ENCODE measurements at regions not wholly inside any gene's neighbourhood (a gene's known extent, or its start where the extent isn't known, plus 50 kb on each side); places are given as distances from the start of the nearest gene placed in this dataset.

- TF ChIP-seq, protein P1, sequence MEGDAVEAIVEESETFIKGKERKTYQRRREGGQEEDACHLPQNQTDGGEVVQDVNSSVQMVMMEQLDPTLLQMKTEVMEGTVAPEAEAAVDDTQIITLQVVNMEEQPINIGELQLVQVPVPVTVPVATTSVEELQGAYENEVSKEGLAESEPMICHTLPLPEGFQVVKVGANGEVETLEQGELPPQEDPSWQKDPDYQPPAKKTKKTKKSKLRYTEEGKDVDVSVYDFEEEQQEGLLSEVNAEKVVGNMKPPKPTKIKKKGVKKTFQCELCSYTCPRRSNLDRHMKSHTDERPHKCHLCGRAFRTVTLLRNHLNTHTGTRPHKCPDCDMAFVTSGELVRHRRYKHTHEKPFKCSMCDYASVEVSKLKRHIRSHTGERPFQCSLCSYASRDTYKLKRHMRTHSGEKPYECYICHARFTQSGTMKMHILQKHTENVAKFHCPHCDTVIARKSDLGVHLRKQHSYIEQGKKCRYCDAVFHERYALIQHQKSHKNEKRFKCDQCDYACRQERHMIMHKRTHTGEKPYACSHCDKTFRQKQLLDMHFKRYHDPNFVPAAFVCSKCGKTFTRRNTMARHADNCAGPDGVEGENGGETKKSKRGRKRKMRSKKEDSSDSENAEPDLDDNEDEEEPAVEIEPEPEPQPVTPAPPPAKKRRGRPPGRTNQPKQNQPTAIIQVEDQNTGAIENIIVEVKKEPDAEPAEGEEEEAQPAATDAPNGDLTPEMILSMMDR (IDR thresholded peaks at IDR 0.05; ENCODE audit: low read depth, low read length, missing control alignments): no peak
- no peak overlapping the region for H3K4me3 ChIP-seq (ENCODE audit: low read depth, low read length)
- DNase-seq (ENCODE audit: low read depth): no peak
Observed at GRCh38 chr4:13876131-13876530, 248.6 kb upstream of the BOD1L1 start.

- no peak for DNase-seq (ENCODE audit: low read depth)
- no peak overlapping the region for H3K4me3 ChIP-seq (ENCODE audit: low read depth, low read length)
- TF ChIP-seq, protein P1 (IDR thresholded peaks at IDR 0.05; ENCODE audit: low read depth, low read length, missing control alignments): no peak
Observed at GRCh38 chr4:13876940-13877339, 249.4 kb upstream of the BOD1L1 start.

- no peak for DNase-seq (ENCODE audit: low read depth)
- TF ChIP-seq, protein P1 (IDR thresholded peaks at IDR 0.05; ENCODE audit: low read depth, low read length, missing control alignments): no peak
- H3K4me3 ChIP-seq (ENCODE audit: low read depth, low read length): no peak overlapping the region
Observed at GRCh38 chr4:13877626-13878025, 250.1 kb upstream of the BOD1L1 start.

DNA sequence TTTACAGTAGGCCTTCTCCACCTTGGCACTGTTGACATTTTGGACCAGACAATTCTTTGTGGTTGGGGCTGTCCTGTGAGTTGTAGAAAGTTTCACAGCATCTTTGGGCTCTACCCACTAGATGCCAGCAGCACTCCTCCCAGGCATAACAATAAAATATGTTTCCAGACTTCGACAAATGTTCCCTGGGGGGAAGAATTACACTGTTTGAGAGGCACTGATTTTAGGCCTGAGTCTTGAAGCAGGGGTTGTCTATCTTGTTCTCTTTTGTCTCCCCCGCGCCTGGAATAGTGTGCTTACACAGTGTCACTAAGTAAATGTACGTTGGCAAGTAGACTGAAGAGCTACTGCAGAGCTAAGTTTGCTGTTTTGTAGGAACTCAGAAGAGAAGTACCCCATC is 254.4 kb upstream of the BOD1L1 start:
- TF ChIP-seq, protein P1 (IDR thresholded peaks at IDR 0.05; ENCODE audit: low read depth, low read length, missing control alignments): no peak
- no peak overlapping the region for H3K4me3 ChIP-seq (ENCODE audit: low read depth, low read length)
- DNase-seq (ENCODE audit: low read depth): no peak

GRCh38 chr4:13887010-13887409 is 259.5 kb upstream of the BOD1L1 start:
- TF ChIP-seq, protein P1 (IDR thresholded peaks at IDR 0.05; ENCODE audit: low read depth, low read length, missing control alignments): no peak
- H3K4me3 ChIP-seq (ENCODE audit: low read depth, low read length): no peak overlapping the region
- no peak for DNase-seq (ENCODE audit: low read depth)

DNA sequence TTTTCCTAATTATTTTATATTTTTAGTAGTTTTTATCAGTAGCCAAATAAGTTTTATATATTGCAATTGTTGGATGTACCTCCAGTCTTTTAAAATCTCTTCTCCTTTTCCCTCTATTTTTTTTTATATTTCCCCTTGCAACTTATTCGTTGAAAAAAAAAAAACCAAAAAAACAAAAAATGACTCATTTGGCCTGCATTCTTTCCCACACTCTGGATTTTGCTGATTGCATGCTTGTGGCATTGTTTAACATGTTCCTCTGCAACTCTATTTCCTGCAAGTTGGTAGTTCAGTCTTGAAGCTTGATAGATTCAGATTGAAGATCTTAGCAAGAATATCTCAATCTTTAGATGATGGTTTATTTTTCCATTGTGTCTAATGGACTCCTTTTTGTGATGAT is 260.6 kb upstream of the BOD1L1 start:
- no peak overlapping the region for H3K4me3 ChIP-seq (ENCODE audit: low read depth, low read length)
- DNase-seq (ENCODE audit: low read depth): no peak
- TF ChIP-seq, protein P1 (IDR thresholded peaks at IDR 0.05; ENCODE audit: low read depth, low read length, missing control alignments): no peak

- no peak overlapping the region for H3K4me3 ChIP-seq (ENCODE audit: low read depth, low read length)
- DNase-seq (ENCODE audit: low read depth): no peak
- TF ChIP-seq, protein P1 (IDR thresholded peaks at IDR 0.05; ENCODE audit: low read depth, low read length, missing control alignments): no peak
Observed at GRCh38 chr4:13891544-13891939, 264.0 kb upstream of the BOD1L1 start.

Data from GM12864 (cell line).